GM19351 (cell line): ENCODE measurements at regions not wholly inside any gene's neighbourhood (a gene's known extent, or its start where the extent isn't known, plus 50 kb on each side); places are given as distances from the start of the nearest gene placed in this dataset.

Experiments used
- ATAC-seq: cut with Tn5 transposase; IDR thresholded peaks from one replicate; pipeline ENCODE4 v1.9.1; 2021; ENCODE audit warnings: mild to moderate bottlenecking, moderate library complexity; ENCODE audit not compliant: unreplicated experiment

DNA sequence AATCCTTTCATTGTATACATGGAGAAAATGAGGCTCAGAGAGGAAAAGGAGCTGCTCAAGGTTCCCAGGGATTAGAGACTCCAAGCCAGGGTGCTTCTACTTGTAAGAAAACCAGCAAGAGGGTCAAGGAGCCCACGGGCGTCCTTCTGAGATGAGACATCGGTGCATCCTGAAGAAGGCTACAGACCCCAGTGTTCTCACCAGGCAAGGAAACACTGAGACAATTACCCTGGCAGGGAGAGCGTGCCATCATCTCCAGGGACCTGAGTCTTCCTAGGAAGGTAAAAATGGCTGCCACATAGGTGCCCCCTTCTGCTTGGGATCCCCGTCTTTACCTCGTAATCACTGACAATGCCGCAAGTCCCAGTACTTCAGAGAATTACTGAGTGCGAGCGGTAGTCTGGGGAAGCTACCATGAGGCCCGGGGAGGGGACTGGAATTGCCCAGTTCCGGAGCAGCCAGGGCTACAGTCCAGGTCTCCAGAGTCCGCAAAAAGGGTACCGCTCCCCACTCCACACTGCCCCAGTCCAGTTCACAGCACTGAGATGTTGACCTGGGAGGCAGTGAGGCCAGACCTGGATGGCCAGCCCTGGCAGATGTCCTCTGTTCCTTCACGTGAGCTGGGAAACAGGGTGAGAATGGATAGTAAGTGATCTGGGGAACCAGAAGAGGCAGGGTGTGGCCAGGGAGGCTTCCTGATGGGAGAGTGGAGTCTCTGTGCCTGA is 164.7 kb upstream of the SMAD3 start:
- ATAC-seq: no peak

- no peak for ATAC-seq
These were observed 163.9 kb upstream of the SMAD3 start for GRCh38 chr15:66901336-66902100.

DNA sequence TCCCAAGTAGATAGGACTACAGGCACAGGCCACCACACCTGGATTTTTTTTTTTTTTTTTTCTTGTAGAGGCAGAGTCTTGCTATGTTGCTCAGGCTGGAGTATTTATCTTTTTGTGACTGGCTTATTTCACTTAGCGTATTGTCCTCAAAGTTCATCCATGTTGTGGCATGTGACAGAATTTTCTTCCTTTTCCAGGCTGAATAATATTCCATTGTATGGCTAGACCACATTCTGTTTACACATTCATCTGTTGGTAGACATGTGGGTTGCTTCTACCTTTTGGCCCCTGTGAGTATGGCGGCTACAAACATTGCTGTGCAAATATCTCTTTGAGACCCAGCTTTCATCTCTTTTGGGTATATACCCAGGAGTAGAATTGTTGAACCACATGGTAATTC is 160.2 kb upstream of the SMAD3 start:
- ATAC-seq: no peak

DNA sequence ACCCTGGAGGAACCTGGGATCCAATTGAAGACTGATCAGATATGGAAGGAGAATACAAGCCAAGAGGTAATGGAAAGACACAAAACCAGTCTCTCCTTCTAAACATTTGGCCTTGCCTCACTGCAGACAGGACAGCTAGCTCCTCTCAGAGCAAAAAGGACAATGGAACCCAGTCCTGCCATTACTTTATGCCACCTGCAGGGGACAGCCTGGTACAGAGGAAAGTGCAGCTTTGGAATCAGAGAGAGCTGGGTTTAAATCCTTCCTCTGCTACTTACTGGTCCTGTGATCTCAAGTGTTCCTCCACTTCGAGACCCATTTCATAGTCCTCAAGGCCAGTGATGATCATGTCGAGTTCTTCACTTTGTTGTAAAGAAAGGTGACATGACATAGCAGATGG is 159.4 kb upstream of the SMAD3 start:
- no peak for ATAC-seq

- ATAC-seq: no peak
These were observed 158.5 kb upstream of the SMAD3 start for GRCh38 chr15:66906668-66907614.

- no peak for ATAC-seq
These were observed 157.3 kb upstream of the SMAD3 start for GRCh38 chr15:66907826-66908743.

- ATAC-seq: no peak
These were observed 156.7 kb upstream of the SMAD3 start for GRCh38 chr15:66908744-66909095.

DNA sequence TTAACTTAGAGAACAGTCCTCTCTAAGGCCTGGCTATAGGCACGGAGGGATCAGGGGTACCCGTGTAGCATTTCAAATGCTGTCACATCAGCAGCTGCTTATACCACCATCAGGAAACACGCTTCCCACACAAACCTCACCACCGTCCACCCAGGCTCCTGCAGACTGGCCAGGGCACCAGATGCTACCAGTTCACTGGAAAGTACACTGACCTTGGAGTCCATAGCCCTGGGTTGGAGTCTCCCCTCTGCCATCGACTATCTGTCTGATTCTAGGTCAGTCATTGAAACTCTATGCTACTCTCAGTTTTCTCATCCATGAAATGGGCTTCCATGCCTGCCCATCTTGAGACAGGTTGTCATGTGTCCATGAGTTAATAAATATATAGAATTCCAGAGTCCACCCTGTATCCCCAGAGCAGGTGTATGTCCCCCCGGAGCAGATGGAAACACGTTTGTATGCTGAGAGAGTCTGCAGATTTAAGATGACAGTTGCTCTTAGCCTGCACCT is 156.0 kb upstream of the SMAD3 start:
- no peak for ATAC-seq

DNA sequence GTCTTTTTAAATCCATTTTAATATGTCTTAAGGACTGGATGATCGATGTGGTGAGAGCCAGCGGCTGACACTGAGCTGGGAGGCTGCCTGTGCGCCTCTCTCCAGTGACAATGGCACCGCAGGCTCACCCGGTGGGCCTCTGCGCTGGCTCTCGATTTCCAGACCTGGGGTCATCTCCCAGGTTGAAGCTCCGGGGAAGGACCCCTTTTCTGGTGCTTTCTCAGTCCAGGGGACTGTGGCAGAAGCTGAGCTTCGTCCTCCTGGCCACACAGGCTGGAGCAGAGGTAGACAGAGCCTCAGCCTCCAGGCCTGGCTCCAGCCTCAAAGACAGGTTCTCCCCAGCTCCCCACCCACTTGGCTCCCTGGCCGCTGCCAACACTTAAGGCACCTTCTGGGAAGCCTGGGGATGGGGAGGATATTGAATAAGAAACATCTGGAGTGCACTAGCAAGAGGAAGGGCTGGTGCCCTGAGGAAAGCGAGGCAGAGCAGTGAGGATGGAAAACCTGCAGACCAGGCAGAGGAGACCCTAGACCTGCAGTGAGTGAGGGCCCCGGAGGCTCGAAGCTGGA is 154.2 kb upstream of the SMAD3 start:
- ATAC-seq: no peak

DNA sequence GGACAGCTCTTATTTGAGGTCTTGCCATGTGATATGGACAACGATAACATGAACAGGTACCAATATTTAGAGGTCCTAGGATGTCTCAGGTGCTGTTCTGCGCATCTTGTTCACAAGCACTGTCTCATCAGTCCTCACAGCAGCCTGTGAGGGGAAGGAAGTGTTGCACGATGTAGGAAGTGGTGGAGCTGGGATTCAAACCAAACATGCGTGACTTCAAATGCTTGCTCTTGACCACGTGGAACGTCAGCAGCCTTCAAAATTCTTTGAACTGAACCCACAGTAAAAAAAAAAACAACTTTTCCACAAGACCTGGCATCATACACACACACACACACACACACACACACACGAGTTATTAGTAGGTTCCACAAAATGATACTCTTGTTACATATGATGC is 153.4 kb upstream of the SMAD3 start:
- ATAC-seq: no peak

DNA sequence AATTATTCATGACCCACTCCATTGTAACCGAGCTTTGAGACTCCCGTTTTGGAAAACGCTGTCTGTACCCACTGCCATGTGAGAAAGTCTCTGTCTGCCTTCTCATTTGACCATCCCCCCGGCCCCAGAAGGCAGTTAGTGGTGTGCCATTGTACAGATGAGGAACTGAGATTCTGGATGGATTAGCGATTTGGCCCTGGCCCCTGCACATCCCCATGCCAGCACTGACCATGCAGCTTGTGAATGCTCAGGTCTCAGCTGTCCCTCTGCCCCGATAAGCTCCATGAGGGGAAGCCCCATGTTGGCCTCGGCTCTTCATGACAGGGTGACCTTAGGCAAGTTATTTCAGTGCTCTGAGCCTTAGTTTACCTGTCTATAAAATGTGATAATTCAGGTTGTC is 153.0 kb upstream of the SMAD3 start:
- ATAC-seq: no peak

DNA sequence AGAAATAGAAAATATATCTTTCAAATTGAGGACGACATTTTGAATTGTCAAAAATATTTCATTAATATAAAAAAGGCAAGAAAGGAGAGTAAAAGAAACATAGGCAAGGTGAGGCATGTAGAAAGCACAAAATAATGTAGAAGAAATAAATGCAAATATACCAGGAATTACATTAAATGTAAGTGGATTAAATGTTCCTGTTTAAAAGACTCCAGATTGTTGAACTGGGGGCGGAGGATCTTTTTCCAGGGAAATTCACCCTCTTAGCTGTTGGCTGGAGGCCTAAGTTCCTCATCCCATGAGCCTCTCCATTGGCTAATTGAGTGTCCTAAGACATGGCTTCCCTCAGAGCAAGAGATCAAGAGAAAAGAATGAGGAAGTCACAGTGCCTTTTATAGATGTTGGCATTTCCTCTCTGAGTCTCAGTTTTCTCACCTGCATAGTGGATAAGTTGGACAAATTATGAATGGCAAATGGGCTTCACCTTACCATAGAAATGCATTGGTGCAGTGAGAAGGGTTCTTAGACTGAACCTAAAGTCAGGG is 147.4 kb upstream of the SMAD3 start:
- no peak for ATAC-seq

DNA sequence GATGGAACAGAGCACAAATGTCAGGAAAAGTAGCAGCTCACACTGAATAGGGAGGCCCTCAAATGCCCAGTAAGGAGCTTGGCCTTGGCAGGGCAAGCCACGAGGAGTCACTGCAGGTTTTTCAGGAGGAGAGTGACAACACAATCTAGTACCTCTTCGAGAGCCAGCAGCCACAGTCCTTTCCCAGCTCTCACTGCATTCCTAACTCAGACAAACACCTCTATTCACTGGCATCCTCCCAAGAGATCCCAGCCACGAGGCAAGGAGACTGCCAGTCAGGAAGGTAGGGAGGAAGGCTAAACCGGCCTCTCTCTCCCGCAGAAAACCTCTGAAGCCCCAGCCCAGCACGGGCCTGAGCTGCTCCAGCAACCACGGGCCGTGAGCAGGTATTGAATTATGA is 146.0 kb upstream of the SMAD3 start:
- no peak for ATAC-seq

- no peak for ATAC-seq
These were observed 144.0 kb upstream of the SMAD3 start for GRCh38 chr15:66921319-66921915.

GRCh38 chr15:66922608-66923007 is 142.8 kb upstream of the SMAD3 start:
- no peak for ATAC-seq

DNA sequence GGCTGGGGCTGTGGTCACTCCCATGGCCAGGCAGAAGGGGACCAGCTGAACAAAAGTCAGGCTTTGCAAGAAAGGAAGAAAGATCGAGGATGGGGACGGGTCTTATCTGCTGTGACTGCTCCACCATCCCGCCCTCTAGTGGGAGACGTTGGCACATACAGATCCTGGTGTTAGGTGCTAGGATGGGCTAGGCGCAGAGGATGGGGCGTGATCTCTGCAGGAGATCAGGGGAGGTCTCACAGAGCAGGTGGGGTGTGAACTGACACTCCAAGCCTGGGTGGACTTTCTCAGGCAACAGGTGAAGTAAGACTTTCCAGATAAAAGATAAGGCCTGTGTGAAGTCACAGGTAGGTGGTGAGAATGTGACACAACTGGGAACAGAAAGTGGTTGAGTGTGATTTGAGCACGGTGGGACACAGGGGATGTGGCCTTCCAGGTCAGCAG is 141.9 kb upstream of the SMAD3 start:
- no peak for ATAC-seq

DNA sequence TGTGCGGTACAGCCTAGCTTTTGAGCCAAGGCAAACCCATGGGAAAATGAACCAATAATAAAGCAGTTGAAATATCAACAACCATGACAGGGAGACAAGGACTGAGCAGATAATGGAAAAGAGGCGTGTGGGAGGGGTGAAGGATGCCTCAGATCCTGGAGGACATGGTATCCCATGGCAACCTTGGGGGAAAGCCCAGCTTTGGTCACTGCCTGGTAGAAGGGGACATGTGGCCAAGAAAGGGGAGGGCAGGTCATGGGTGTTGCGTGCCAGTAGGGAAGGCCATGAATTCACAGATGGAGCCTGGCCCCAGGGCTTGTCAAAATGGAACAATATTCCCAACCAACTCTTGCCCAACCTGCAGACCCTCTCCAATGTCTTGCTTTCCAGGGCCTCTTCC is 140.5 kb upstream of the SMAD3 start:
- ATAC-seq: no peak

- no peak for ATAC-seq
These were observed 139.7 kb upstream of the SMAD3 start for GRCh38 chr15:66925721-66926120.
